HG02973 (cell line): ENCODE measurements at regions not wholly inside any gene's neighbourhood (a gene's known extent, or its start where the extent isn't known, plus 50 kb on each side); places are given as distances from the start of the nearest gene placed in this dataset.
"Not testable (repeated sequence)": the region's sequence is repeated elsewhere in the genome, so short reads cannot be mapped to it uniquely, and the experiment has no call there.

Experiments used
- ATAC-seq: cut with Tn5 transposase; IDR thresholded peaks from one replicate; pipeline ENCODE4 v1.9.1; 2021; ENCODE audit warnings: moderate library complexity; ENCODE audit not compliant: unreplicated experiment

- no peak for ATAC-seq
Measured at GRCh38 chr7:153510674-153511073, 541.5 kb upstream of the DPP6 start.

GRCh38 chr7:153514032-153514431 is 538.2 kb upstream of the DPP6 start:
- ATAC-seq = no peak

GRCh38 chr7:153515359-153515758 is 536.8 kb upstream of the DPP6 start:
- no peak for ATAC-seq

GRCh38 chr7:153518201-153518984 is 533.8 kb upstream of the DPP6 start:
- ATAC-seq = no peak

GRCh38 chr7:153521370-153521769 is 530.8 kb upstream of the DPP6 start:
- no peak for ATAC-seq

GRCh38 chr7:153522261-153522660 is 529.9 kb upstream of the DPP6 start:
- no peak for ATAC-seq

- ATAC-seq = no peak
Measured at GRCh38 chr7:153523320-153524015, 528.7 kb upstream of the DPP6 start.

- ATAC-seq = no peak
Measured at GRCh38 chr7:153524070-153524601, 528.1 kb upstream of the DPP6 start.

- no peak for ATAC-seq
Measured at GRCh38 chr7:153529100-153529499, 523.1 kb upstream of the DPP6 start.

- ATAC-seq = no peak
Measured at GRCh38 chr7:153529651-153530165, 522.5 kb upstream of the DPP6 start.

- ATAC-seq = no peak
Measured at GRCh38 chr7:153530441-153530840, 521.8 kb upstream of the DPP6 start.

- no peak for ATAC-seq
Measured at GRCh38 chr7:153532326-153532725, 519.9 kb upstream of the DPP6 start.

- no peak for ATAC-seq
Measured at GRCh38 chr7:153537271-153537670, 514.9 kb upstream of the DPP6 start.

GRCh38 chr7:153541903-153542302 is 510.3 kb upstream of the DPP6 start:
- no peak for ATAC-seq

- no peak for ATAC-seq
Measured at GRCh38 chr7:153543232-153543631, 509.0 kb upstream of the DPP6 start.

- ATAC-seq = no peak
Measured at GRCh38 chr7:153550173-153550572, 502.0 kb upstream of the DPP6 start.

- no peak for ATAC-seq
Measured at GRCh38 chr7:153564391-153564790, 487.8 kb upstream of the DPP6 start.

GRCh38 chr7:153566324-153566723 is 485.9 kb upstream of the DPP6 start:
- no peak for ATAC-seq

- ATAC-seq = no peak
Measured at GRCh38 chr7:153567426-153567825, 484.8 kb upstream of the DPP6 start.

GRCh38 chr7:153569520-153569919 is 482.7 kb upstream of the DPP6 start:
- ATAC-seq = not testable (repeated sequence)

- ATAC-seq = no peak
Measured at GRCh38 chr7:153576096-153576495, 476.1 kb upstream of the DPP6 start.

GRCh38 chr7:153581419-153581818 is 470.8 kb upstream of the DPP6 start:
- ATAC-seq = no peak
